ENCODE measurements at regions not wholly inside any gene's neighbourhood (a gene's known extent, or its start where the extent isn't known, plus 50 kb on each side); places are given as distances from the start of the nearest gene placed in this dataset.

- intact Hi-C loops (cut with DNase I): no loop called here
Observed at GRCh38 chr1:117678246-117678977, 72.6 kb downstream of the TENT5C start.

GRCh38 chr1:117679299-117679698 is 73.5 kb downstream of the TENT5C start:
- DNase-seq: no peak
- intact Hi-C loops (cut with DNase I): no loop called here

More at GRCh38 chr1:117678246-117678977, 72.6 kb downstream of the TENT5C start:
- no peak for DNase-seq

- intact Hi-C loops (cut with DNase I): no loop called here
- DNase-seq: no peak
Observed at GRCh38 chr1:117679868-117680267, 74.0 kb downstream of the TENT5C start.

- intact Hi-C loops (cut with DNase I): no loop called here
- DNase-seq: no peak
Observed at GRCh38 chr1:117680316-117681002, 74.6 kb downstream of the TENT5C start.

- intact Hi-C loops (cut with DNase I): no loop called here
- no peak for DNase-seq
Observed at GRCh38 chr1:117681093-117681900, 75.4 kb downstream of the TENT5C start.

GRCh38 chr1:117681901-117682250 is 76.0 kb downstream of the TENT5C start:
- intact Hi-C loops (cut with DNase I): no loop called here

GRCh38 chr1:117682372-117682771 is 76.5 kb downstream of the TENT5C start:
- no peak for DNase-seq
- intact Hi-C loops (cut with DNase I): no loop called here

More at GRCh38 chr1:117681901-117682250, 76.0 kb downstream of the TENT5C start:
- no peak for DNase-seq

GRCh38 chr1:117683571-117684285 is 77.9 kb downstream of the TENT5C start:
- DNase-seq: peak in 1 of 42 donors; percentile 19
- intact Hi-C loops (cut with DNase I): no loop called here

GRCh38 chr1:117685936-117686806 is 80.3 kb downstream of the TENT5C start:
- intact Hi-C loops (cut with DNase I): no loop called here
- no peak for DNase-seq

GRCh38 chr1:117686907-117687306 is 81.1 kb downstream of the TENT5C start:
- DNase-seq: no peak
- intact Hi-C loops (cut with DNase I): no loop called here

GRCh38 chr1:117689997-117690625 is 84.3 kb downstream of the TENT5C start:
- peak in 1 of 42 donors; percentile 4 for DNase-seq

GRCh38 chr1:117691942-117692341 is 86.1 kb downstream of the TENT5C start:
- intact Hi-C loops (cut with DNase I): no loop called here
- no peak for DNase-seq

More at GRCh38 chr1:117689997-117690625, 84.3 kb downstream of the TENT5C start:
- intact Hi-C loops (cut with DNase I): no loop called here

- intact Hi-C loops (cut with DNase I): no loop called here
- no peak for DNase-seq
Observed at GRCh38 chr1:117694543-117694942, 88.7 kb downstream of the TENT5C start.

- peak in 3 of 42 donors; percentile 17 to 57 (median 17) for DNase-seq
- intact Hi-C loops (cut with DNase I): no loop called here
Observed at GRCh38 chr1:117695796-117696490, 90.1 kb downstream of the TENT5C start.

- intact Hi-C loops (cut with DNase I): no loop called here
- DNase-seq: no peak
Observed at GRCh38 chr1:117696561-117696960, 90.7 kb downstream of the TENT5C start.

- intact Hi-C loops (cut with DNase I): no loop called here
- no peak for DNase-seq
Observed at GRCh38 chr1:117697220-117697781, 91.5 kb downstream of the TENT5C start.

All from head of caudate nucleus (tissue), 42 donors.